HepG2 (cell line): ENCODE measurements at regions not wholly inside any gene's neighbourhood (a gene's known extent, or its start where the extent isn't known, plus 50 kb on each side); places are given as distances from the start of the nearest gene placed in this dataset.

Experiments used
- CHD2 ChIP-seq: IDR thresholded peaks from 2 replicates; pipeline ENCODE4 v1.6.1; 2011; ENCODE audit warnings: low read depth, low read length, improper control_type of control experiment
- KDM4B ChIP-seq: sonication (generic); formaldehyde crosslinking; IDR thresholded peaks from 2 replicates; pipeline ENCODE4 v1.4.0; 2020; ENCODE audit warnings: missing genetic modification reagents
- MAFK ChIP-seq, 2 experiments: IDR thresholded peaks in 1 of 2; conservative IDR thresholded peaks in 1 of 2; 2 replicates each; pipeline ENCODE4 v1.6.1; 2011; ENCODE audit warnings: improper control_type of control experiment in 2 of 2, low read length in 2 of 2
- RBAK ChIP-seq: sonication (generic); formaldehyde crosslinking; IDR thresholded peaks from 2 replicates; pipeline ENCODE4 v1.5.1; 2020; ENCODE audit warnings: mild to moderate bottlenecking, missing genetic modification reagents
- ZC3H13 ChIP-seq: sonication (generic); formaldehyde crosslinking; IDR thresholded peaks from 2 replicates; pipeline ENCODE4 v1.8.1; 2023; ENCODE audit warnings: mild to moderate bottlenecking, missing genetic modification reagents, moderate library complexity
- ZFP82 ChIP-seq: sonication (generic); formaldehyde crosslinking; IDR thresholded peaks from 2 replicates; pipeline ENCODE4 v1.5.1; 2020; ENCODE audit warnings: mild to moderate bottlenecking, missing genetic modification reagents, borderline replicate concordance
- ZNF510 ChIP-seq: sonication (generic); formaldehyde crosslinking; IDR thresholded peaks from 2 replicates; pipeline ENCODE4 v1.4.0; 2020; ENCODE audit warnings: low read depth, mild to moderate bottlenecking, missing genetic modification reagents
- TF ChIP-seq, protein P1 (sequence below): sonication (generic); formaldehyde crosslinking; IDR thresholded peaks from 2 replicates; pipeline ENCODE4 v1.8.0; 2022; ENCODE audit warnings: missing genetic modification reagents, low read depth, mild to moderate bottlenecking, borderline replicate concordance
- TF ChIP-seq, protein P2 (sequence below): sonication (generic); formaldehyde crosslinking; IDR thresholded peaks from 2 replicates; pipeline ENCODE4 v1.4.0; 2020; ENCODE audit warnings: mild to moderate bottlenecking, missing genetic modification reagents
- TF ChIP-seq, protein P3 (sequence below): sonication (generic); formaldehyde crosslinking; IDR thresholded peaks from 2 replicates; pipeline ENCODE4 v1.5.1; 2020; ENCODE audit warnings: mild to moderate bottlenecking, missing genetic modification reagents
- TF ChIP-seq, protein P4 (sequence below): sonication (generic); formaldehyde crosslinking; IDR thresholded peaks from 2 replicates; pipeline ENCODE4 v1.4.0; 2020; ENCODE audit warnings: mild to moderate bottlenecking, missing genetic modification reagents
- TF ChIP-seq, protein P5 (sequence below): sonication (generic); formaldehyde crosslinking; IDR thresholded peaks from 2 replicates; pipeline ENCODE4 v1.4.0; 2020; ENCODE audit warnings: missing genetic modification reagents, borderline replicate concordance
- TF ChIP-seq, protein P6 (sequence below): sonication (generic); formaldehyde crosslinking; IDR thresholded peaks from 2 replicates; pipeline ENCODE4 v1.5.0; 2020; ENCODE audit warnings: mild to moderate bottlenecking, missing genetic modification reagents

DNA sequence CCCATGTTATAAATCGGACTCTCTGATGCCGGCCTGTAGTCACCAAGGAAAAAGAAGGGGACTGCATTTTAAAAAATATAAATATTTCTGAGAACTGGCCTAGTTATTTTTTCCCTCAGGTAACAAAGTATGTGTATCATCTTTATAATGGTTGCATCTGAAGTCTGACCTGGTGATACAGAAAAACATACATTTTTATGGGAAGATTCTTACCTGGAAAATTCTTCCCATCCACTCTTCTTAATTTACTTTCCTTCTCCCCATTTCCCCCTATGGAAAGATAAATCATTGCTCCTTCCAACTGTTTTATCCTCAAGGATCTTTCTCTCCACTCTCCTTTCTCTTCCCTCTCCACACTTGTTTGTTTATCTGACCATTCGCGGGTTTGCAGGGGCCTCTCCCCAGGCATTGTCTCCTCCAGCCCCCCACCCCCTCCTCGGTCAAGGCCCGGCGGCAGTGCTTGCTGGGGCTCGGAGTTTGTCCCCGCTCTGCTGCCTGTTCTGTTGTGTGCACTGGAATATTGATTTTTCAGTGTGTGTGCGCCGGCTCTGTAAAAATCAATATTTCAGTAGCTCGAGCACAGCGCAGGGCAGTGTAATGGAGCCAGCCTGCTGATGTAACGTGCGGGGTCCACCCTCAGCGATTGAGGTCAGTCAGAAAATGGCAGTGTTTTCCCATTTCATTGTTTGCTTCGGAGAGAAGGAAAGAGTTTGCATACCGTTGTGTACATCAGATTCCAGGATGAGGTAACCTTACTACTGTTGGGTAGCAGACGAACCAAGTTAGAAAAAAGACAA lies 199.5 kb upstream of the NFE2L3 start (continued):
- TF ChIP-seq, protein P1, sequence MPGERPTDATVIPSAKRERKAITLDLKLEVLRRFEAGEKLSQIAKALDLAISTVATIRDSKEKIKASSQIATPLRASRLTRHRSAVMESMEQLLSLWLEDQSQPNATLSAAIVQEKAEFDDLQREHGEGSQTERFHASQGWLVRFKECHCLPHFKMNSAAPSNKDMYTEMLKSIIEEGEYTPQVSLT (CRISPR knock-in tag): no peak
- TF ChIP-seq, protein P2, sequence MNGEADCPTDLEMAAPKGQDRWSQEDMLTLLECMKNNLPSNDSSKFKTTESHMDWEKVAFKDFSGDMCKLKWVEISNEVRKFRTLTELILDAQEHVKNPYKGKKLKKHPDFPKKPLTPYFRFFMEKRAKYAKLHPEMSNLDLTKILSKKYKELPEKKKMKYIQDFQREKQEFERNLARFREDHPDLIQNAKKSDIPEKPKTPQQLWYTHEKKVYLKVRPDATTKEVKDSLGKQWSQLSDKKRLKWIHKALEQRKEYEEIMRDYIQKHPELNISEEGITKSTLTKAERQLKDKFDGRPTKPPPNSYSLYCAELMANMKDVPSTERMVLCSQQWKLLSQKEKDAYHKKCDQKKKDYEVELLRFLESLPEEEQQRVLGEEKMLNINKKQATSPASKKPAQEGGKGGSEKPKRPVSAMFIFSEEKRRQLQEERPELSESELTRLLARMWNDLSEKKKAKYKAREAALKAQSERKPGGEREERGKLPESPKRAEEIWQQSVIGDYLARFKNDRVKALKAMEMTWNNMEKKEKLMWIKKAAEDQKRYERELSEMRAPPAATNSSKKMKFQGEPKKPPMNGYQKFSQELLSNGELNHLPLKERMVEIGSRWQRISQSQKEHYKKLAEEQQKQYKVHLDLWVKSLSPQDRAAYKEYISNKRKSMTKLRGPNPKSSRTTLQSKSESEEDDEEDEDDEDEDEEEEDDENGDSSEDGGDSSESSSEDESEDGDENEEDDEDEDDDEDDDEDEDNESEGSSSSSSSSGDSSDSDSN: peak; percentile 78
- TF ChIP-seq, protein P3, sequence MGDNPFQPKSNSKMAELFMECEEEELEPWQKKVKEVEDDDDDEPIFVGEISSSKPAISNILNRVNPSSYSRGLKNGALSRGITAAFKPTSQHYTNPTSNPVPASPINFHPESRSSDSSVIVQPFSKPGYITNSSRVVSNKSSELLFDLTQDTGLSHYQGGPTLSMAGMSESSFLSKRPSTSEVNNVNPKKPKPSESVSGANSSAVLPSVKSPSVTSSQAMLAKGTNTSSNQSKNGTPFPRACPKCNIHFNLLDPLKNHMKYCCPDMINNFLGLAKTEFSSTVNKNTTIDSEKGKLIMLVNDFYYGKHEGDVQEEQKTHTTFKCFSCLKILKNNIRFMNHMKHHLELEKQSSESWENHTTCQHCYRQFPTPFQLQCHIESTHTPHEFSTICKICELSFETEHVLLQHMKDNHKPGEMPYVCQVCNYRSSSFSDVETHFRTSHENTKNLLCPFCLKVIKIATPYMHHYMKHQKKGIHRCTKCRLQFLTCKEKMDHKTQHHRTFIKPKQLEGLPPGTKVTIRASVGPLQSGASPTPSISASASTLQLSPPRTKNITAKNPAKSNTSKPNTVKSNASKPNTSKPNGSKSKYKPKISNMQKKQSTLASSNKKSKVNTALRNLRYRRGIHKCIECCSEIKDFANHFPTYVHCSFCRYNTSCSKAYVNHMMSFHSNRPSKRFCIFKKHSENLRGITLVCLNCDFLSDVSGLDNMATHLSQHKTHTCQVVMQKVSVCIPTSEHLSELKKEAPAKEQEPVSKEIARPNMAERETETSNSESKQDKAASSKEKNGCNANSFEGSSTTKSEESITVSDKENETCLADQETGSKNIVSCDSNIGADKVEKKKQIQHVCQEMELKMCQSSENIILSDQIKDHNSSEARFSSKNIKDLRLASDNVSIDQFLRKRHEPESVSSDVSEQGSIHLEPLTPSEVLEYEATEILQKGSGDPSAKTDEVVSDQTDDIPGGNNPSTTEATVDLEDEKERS (CRISPR knock-in tag): peak; percentile 94
- TF ChIP-seq, protein P4, sequence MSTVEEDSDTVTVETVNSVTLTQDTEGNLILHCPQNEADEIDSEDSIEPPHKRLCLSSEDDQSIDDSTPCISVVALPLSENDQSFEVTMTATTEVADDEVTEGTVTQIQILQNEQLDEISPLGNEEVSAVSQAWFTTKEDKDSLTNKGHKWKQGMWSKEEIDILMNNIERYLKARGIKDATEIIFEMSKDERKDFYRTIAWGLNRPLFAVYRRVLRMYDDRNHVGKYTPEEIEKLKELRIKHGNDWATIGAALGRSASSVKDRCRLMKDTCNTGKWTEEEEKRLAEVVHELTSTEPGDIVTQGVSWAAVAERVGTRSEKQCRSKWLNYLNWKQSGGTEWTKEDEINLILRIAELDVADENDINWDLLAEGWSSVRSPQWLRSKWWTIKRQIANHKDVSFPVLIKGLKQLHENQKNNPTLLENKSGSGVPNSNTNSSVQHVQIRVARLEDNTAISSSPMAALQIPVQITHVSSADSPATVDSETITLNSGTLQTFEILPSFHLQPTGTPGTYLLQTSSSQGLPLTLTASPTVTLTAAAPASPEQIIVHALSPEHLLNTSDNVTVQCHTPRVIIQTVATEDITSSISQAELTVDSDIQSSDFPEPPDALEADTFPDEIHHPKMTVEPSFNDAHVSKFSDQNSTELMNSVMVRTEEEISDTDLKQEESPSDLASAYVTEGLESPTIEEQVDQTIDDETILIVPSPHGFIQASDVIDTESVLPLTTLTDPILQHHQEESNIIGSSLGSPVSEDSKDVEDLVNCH: no peak
- TF ChIP-seq MAFK (conservative IDR thresholded peaks at IDR 0.05 in 1 of 2, IDR thresholded peaks at IDR 0.05 in 1 of 2; ENCODE audit: low read length in 2 of 2): no peak
- TF ChIP-seq, protein P5, sequence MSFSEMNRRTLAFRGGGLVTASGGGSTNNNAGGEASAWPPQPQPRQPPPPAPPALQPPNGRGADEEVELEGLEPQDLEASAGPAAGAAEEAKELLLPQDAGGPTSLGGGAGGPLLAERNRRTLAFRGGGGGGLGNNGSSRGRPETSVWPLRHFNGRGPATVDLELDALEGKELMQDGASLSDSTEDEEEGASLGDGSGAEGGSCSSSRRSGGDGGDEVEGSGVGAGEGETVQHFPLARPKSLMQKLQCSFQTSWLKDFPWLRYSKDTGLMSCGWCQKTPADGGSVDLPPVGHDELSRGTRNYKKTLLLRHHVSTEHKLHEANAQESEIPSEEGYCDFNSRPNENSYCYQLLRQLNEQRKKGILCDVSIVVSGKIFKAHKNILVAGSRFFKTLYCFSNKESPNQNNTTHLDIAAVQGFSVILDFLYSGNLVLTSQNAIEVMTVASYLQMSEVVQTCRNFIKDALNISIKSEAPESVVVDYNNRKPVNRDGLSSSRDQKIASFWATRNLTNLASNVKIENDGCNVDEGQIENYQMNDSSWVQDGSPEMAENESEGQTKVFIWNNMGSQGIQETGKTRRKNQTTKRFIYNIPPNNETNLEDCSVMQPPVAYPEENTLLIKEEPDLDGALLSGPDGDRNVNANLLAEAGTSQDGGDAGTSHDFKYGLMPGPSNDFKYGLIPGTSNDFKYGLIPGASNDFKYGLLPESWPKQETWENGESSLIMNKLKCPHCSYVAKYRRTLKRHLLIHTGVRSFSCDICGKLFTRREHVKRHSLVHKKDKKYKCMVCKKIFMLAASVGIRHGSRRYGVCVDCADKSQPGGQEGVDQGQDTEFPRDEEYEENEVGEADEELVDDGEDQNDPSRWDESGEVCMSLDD (CRISPR knock-in tag): peak; percentile 51; the same call in 1 of the 2 replicates
- TF ChIP-seq ZC3H13 (CRISPR knock-in tag): peak; percentile 68; the same call in 1 of the 2 replicates
- TF ChIP-seq, protein P6, sequence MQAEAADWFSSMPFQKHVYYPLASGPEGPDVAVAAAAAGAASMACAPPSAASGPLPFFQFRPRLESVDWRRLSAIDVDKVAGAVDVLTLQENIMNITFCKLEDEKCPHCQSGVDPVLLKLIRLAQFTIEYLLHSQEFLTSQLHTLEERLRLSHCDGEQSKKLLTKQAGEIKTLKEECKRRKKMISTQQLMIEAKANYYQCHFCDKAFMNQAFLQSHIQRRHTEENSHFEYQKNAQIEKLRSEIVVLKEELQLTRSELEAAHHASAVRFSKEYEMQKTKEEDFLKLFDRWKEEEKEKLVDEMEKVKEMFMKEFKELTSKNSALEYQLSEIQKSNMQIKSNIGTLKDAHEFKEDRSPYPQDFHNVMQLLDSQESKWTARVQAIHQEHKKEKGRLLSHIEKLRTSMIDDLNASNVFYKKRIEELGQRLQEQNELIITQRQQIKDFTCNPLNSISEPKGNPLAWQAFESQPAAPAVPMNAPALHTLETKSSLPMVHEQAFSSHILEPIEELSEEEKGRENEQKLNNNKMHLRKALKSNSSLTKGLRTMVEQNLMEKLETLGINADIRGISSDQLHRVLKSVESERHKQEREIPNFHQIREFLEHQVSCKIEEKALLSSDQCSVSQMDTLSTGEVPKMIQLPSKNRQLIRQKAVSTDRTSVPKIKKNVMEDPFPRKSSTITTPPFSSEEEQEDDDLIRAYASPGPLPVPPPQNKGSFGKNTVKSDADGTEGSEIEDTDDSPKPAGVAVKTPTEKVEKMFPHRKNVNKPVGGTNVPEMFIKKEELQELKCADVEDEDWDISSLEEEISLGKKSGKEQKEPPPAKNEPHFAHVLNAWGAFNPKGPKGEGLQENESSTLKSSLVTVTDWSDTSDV (CRISPR knock-in tag): no peak
- TF ChIP-seq KDM4B: 0 out of 2 replicates have a peak, but pooled peaks have one; percentile 49
- TF ChIP-seq ZNF510 (CRISPR knock-in tag): peak; percentile 66; the same call in 1 of the 2 replicates
- no peak for TF ChIP-seq CHD2
- 0 out of 2 replicates have a peak, but pooled peaks have one; percentile 70 for TF ChIP-seq RBAK
- 0 out of 2 replicates have a peak, but pooled peaks have one; percentile 67 for TF ChIP-seq ZFP82
